ENCODE measurements at regions not wholly inside any gene's neighbourhood (a gene's known extent, or its start where the extent isn't known, plus 50 kb on each side); places are given as distances from the start of the nearest gene placed in this dataset.

DNA sequence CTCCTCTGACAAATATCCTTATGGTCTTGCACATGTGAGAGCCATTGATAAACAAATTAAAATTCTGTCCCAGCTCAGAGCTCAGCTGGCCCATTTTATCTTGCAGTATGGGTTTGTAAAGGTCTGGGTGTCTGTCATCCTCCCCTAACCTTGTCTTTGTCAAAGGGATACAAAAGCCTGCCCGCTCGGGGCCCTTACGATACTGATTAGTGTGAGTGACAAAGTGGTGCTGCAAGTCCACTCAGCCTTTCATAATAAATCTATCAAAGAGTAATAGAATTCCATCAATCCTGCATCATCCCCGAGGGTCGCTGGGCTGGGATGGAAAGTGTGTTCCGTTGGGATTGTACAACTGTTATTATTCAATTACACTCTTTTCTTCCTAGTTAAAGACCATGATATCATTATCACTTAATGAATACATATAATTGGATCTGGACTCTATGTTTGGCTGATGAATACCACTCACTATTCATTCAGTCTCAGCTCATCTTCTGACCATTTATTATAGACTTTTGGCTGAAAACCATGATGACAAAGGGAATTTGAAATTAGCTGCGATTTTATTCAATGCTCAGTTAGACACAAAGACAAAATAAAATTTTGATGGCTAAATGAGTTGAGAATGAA is 122.5 kb upstream of the FOXD3 start:
- TF ChIP-seq, protein P1, sequence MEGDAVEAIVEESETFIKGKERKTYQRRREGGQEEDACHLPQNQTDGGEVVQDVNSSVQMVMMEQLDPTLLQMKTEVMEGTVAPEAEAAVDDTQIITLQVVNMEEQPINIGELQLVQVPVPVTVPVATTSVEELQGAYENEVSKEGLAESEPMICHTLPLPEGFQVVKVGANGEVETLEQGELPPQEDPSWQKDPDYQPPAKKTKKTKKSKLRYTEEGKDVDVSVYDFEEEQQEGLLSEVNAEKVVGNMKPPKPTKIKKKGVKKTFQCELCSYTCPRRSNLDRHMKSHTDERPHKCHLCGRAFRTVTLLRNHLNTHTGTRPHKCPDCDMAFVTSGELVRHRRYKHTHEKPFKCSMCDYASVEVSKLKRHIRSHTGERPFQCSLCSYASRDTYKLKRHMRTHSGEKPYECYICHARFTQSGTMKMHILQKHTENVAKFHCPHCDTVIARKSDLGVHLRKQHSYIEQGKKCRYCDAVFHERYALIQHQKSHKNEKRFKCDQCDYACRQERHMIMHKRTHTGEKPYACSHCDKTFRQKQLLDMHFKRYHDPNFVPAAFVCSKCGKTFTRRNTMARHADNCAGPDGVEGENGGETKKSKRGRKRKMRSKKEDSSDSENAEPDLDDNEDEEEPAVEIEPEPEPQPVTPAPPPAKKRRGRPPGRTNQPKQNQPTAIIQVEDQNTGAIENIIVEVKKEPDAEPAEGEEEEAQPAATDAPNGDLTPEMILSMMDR (IDR thresholded peaks at IDR 0.05; ENCODE audit: low read depth, low read length): no peak
- no peak for DNase-seq (ENCODE audit: extremely low read depth, low read depth)

DNA sequence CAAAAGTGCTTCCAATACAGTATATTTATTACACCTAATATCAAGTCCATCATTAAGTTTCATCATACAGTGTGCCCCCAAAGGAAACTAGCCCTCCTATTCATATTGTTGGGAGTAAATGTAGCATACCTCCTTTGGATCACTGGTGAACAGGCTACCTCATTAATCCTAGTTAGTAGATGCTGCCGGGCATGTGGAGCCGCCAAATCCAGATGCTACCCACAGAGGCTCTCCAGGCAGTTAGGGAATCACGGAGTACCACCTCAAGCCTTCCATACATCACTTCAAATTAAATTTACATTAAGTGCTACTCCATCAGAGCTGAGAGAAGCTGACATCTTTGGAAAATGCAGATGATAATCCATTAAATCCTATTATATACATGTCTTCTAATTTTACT is 121.7 kb upstream of the FOXD3 start:
- TF ChIP-seq, protein P1 (IDR thresholded peaks at IDR 0.05; ENCODE audit: low read depth, low read length): no peak
- no peak for DNase-seq (ENCODE audit: extremely low read depth, low read depth)

DNA sequence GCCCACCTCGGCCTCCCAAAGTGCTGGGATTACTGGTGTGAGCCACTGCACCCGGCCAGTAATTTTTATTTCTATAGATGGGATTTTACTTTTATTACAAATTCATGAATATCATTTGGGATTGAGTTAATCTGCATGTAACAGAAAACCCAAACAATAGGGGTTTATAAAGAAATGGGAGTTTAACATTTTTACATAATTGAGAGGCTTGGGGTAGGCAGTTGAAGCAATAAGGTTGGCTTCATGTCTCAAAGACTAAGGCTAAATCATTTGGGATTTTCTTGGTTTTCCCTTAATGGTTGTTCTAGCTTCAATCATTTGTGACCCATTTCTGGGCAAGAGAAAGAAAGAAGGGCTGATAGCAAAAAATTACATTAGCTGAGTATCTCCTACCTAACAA is 118.7 kb upstream of the FOXD3 start:
- no peak for DNase-seq (ENCODE audit: extremely low read depth, low read depth)
- TF ChIP-seq, protein P1 (IDR thresholded peaks at IDR 0.05; ENCODE audit: low read depth, low read length): no peak

DNA sequence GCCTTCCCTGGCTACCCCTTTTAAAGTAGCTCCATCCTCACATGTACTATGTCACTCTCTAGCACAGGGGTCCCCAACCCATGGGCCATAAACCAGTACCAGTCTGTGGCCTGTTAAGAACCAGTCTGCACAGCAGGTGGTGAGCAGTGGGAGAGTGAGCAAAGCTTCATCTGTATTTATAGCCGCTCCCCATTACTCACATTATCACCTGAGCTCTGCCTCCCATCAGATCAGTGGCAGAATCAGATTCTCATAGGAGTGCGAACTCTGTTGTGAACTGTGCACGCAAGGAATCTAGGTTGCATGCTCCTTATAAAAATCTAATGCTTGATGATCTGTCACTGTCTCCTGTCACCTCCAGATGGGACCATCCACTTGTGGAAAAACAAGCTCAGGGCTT is 116.6 kb upstream of the FOXD3 start:
- TF ChIP-seq, protein P1 (IDR thresholded peaks at IDR 0.05; ENCODE audit: low read depth, low read length): no peak
- no peak for DNase-seq (ENCODE audit: extremely low read depth, low read depth)

DNA sequence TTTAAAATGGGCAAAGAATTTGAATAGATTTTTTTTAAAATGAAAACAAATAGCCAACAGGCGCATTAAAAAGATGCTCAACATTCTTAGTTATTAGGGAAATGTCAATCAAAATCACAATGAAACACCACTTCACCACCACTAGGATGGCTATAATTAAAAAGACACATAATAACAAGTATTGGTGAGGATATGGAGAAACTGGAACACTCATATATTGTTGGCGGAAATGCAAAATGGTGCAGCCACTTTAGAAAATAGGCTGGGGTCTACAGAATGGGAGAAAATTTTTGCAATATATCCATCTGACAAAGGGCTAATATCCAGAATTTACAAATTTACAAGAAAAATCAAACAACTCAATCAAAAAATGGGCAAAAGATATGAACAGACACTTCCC is 107.8 kb upstream of the FOXD3 start:
- no peak for DNase-seq (ENCODE audit: extremely low read depth, low read depth)
- TF ChIP-seq, protein P1 (IDR thresholded peaks at IDR 0.05; ENCODE audit: low read depth, low read length): no peak

DNA sequence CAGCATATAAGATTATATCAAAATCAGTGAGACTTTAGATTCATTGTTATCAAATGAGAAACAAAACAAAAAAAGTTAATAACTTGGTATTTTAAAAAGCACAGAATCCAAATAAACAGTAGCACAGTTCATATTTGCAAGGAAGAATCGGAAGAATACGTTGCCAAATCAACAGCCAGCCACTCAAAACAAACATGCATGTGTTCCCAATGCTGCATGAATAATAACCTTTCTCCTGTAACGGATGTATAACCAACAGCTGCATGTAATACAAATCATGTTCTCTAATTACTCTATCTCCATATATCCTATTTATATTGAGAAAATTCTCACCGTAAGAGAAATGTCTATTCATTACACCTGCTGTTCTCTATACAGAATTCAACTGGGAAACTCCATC is 98.9 kb upstream of the FOXD3 start:
- DNase-seq (ENCODE audit: extremely low read depth, low read depth): no peak
- TF ChIP-seq, protein P1 (IDR thresholded peaks at IDR 0.05; ENCODE audit: low read depth, low read length): no peak

DNA sequence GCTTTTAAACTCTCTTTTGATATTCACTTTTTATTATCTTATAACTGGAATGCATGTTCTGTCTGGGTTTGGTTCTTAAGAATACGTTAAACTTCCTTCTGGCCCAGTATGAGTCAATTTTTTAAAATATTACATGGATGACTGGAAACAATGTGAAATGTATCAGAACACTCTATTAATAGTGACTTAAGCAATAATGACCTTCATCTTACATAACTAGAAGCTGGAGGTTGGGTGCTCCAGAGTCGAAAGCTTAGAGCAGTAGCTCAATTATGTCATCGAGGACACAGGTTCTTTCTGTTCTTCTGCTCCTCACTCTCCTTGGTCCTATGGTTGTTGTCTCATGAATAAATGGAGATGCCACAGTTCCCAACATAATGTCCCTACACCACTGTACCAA is 91.6 kb upstream of the FOXD3 start:
- no peak for DNase-seq (ENCODE audit: extremely low read depth, low read depth)
- TF ChIP-seq, protein P1 (IDR thresholded peaks at IDR 0.05; ENCODE audit: low read depth, low read length): no peak

Data from AG09319 (cell line).